Sigmoid colon (tissue), 4 donors: ENCODE measurements at regions not wholly inside any gene's neighbourhood (a gene's known extent, or its start where the extent isn't known, plus 50 kb on each side); places are given as distances from the start of the nearest gene placed in this dataset.

Experiments used
- CTCF ChIP-seq, 4 experiments: fragments of 450-650 bp in 3 of 4; fragments of 200-600 bp in 1 of 4; IDR thresholded peaks; one replicate each; pipeline ENCODE4 v1.5.1; 2016 to 2019; ENCODE audit warnings: antibody characterized with exemption in 4 of 4, mild to moderate bottlenecking in 3 of 4, moderate library complexity in 2 of 4
- EP300 ChIP-seq, 4 donors: sonication (generic); formaldehyde crosslinking; IDR thresholded peaks; one replicate each; pipeline ENCODE4 v1.6.1; 2017; ENCODE audit warnings: antibody characterized with exemption in 4 of 4
- POLR2A ChIP-seq, 2 donors: fragments of 450-650 bp; IDR thresholded peaks; one replicate each; pipeline ENCODE4 v1.6.1; 2016; ENCODE audit warnings: antibody characterized with exemption in 2 of 2, mild to moderate bottlenecking in 2 of 2, moderate library complexity in 2 of 2

GRCh38 chr7:156368053-156368843, 272.3 kb upstream of the RNF32 start:
- TF ChIP-seq CTCF (IDR thresholded peaks at IDR 0.05) (no peak), POLR2A (IDR thresholded peaks at IDR 0.05) (no peak), EP300 (IDR thresholded peaks at IDR 0.05) (no peak)
